Stomach (tissue), 4 donors: ENCODE measurements at regions not wholly inside any gene's neighbourhood (a gene's known extent, or its start where the extent isn't known, plus 50 kb on each side); places are given as distances from the start of the nearest gene placed in this dataset.

Experiments used
- POLR2A ChIP-seq, 4 donors: fragments of 450-650 bp; IDR thresholded peaks; one replicate each; pipeline ENCODE4 v1.6.1; 2016; ENCODE audit warnings: antibody characterized with exemption in 4 of 4, control low read depth in 2 of 4, mild to moderate bottlenecking in 1 of 4, moderate library complexity in 1 of 4
- TF ChIP-seq, protein P1 (sequence below), 7 experiments: fragments of 450-650 bp in 4 of 7; fragments of 200-600 bp in 3 of 7; sonication (generic) in 3 of 7; IDR thresholded peaks; one replicate each; pipeline ENCODE4 v1.5.1; 2016 to 2019; ENCODE audit warnings: antibody characterized with exemption in 7 of 7, control low read depth in 2 of 7, mild to moderate bottlenecking in 1 of 7

DNA sequence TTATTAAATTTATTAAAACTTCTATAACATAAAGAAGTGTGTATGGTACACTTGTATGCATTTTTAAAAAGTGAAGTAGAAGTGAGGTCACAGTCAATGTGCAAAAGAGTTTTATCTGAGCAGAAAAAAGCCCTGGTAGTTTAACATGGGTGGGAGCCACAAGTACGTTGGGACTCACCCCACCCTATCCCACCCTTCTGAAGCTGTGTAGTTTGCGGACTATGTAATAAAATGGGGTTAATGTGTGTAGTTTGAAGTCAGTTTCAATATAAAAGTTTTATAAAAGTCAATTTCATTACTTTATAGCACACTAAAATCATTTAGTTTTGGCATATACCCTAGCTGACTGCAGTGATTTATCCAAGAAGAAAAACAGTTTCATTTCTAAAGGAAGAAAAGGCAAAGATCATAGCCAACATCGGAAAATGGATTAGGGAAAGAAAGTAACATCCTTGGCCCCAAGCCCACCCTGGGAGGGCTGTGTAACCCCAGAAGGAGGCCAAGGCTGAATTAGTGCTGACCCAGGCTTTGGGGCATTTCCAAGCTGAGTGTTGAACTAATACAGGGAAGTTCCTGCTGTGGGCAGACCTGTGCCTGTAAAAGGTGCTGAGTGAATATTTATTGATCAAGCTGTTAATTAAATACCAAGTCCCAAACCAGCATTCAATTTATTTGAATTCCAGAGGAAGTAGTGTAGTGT, 398.6 kb upstream of the ADAMTSL1 start:
- TF ChIP-seq, protein P1, sequence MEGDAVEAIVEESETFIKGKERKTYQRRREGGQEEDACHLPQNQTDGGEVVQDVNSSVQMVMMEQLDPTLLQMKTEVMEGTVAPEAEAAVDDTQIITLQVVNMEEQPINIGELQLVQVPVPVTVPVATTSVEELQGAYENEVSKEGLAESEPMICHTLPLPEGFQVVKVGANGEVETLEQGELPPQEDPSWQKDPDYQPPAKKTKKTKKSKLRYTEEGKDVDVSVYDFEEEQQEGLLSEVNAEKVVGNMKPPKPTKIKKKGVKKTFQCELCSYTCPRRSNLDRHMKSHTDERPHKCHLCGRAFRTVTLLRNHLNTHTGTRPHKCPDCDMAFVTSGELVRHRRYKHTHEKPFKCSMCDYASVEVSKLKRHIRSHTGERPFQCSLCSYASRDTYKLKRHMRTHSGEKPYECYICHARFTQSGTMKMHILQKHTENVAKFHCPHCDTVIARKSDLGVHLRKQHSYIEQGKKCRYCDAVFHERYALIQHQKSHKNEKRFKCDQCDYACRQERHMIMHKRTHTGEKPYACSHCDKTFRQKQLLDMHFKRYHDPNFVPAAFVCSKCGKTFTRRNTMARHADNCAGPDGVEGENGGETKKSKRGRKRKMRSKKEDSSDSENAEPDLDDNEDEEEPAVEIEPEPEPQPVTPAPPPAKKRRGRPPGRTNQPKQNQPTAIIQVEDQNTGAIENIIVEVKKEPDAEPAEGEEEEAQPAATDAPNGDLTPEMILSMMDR (IDR thresholded peaks at IDR 0.05): no peak
- no peak for TF ChIP-seq POLR2A (IDR thresholded peaks at IDR 0.05)
